ENCODE measurements at regions not wholly inside any gene's neighbourhood (a gene's known extent, or its start where the extent isn't known, plus 50 kb on each side); places are given as distances from the start of the nearest gene placed in this dataset.

DNA sequence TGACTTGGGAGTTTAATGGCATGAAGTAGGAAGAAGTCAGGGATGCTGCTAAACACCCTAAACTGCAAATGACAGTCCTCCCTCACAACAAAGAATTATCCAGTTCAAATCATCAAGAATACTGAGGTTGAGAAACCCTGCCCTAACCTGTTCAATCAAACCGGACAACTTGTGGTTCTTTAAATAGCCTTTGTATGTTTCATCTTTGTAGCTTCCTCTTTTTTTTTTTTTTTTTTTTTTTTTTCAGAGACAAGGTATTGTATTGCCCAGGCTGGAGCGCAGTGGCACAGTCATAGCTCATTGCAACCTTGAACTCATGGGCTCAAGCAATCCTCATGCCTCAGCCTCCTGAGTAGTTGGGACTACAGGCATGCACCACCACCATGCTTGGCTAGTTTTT is 52.5 kb upstream of the TTC29 start:
- DNase-seq (ENCODE audit: low spot score), result no peak
- intact Hi-C loops (cut with DNase I), result no loop called here

DNA sequence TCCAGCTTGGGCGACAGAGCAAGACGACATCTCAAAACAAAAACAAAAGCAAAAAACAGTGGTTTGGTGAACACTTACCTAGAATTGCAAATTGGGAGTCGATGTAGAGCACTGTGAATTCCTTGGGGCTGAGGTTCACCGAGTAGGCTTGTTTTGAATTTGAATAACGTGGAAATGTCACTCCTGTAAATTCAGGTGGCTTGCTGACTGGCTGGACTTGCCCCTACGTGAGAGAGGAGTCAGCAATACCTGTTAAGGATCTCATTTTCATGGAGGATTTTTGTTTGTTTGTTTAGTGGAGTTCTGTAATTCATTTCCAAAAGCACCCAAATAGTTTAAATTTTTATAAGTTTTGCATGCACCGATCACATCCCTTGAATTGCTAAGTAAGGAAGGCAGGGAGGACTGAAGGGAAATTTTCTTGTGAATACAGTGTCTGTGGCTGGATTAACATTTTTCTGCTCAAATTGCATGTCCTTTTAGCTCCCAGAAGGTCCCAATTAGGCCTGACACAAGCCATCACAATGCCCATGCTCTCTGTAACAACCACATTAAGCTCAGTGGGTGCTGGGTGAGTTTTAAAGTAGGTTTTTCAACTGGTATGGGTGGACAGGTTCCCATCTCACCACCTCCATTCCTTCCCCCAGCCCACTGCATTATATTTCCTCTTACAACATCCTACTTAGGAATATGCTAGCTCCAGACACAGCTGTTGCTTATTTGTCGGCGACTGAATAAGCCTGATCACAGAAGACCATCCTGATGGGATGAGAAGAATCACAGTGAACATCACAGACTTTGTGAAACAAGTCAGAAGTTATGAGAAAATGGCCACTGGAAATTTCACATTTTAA is 58.5 kb upstream of the TTC29 start:
- intact Hi-C loops (cut with DNase I), result no loop called here
- no peak for DNase-seq (ENCODE audit: low spot score)

DNA sequence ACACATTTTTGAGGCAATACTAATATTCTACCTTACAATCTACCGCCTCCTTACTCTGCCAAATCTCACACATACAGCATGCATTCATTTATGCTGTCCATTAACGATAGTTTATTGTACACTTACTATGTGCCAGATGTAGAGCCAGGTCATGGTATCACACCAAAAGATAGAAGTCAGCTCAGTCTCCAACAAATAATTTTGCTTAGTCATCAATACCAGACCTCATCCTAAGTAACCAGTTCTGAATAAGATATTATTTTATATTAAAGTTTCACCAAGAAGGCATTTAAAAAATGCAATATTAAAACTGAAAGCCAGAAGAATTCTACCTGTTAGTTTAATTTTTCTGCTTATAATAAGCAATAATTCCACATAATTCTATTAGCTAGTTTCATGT is 60.6 kb upstream of the TTC29 start:
- no peak for DNase-seq (ENCODE audit: low spot score)
- intact Hi-C loops (cut with DNase I), result no loop called here

DNA sequence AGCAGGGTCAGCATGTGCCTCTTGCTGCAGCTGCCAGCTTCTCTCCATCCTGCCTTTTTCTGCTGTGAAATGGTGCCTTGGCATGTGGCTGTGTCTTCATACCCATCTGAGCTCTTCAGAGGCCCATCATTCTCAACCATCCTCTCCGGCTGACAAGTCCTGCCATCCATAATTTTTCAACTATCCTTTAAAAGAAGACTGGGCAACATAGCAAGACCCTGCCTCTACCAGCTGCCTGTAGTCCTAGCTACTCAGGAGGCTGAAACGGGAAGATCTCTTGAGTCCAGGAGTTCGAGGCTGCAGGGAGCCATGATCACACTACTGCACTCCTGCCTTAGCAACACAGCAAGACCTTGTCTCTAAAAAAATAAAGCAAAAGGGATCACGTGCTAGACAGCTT is 64.2 kb upstream of the TTC29 start:
- DNase-seq (ENCODE audit: low spot score), result no peak
- intact Hi-C loops (cut with DNase I), result no loop called here

DNA sequence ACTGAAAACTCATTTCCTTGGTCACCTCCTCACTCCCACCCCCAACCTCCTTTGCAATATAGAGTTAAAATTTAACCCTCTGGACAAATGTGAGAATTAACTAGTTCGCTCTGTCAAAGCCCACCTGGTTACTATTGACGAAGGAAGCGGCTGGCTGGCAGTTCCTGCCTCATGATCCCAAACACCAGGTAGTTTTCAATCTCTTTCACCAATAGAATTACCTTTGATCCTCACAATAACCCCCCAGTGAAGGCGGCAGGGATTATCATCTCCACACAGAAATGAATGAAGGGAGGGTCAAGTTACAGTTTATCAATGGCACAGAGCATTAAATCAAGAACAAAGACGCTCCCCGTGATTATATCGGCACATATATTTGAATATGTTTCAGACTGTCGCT is 65.7 kb upstream of the TTC29 start:
- no peak for DNase-seq (ENCODE audit: low spot score)

DNA sequence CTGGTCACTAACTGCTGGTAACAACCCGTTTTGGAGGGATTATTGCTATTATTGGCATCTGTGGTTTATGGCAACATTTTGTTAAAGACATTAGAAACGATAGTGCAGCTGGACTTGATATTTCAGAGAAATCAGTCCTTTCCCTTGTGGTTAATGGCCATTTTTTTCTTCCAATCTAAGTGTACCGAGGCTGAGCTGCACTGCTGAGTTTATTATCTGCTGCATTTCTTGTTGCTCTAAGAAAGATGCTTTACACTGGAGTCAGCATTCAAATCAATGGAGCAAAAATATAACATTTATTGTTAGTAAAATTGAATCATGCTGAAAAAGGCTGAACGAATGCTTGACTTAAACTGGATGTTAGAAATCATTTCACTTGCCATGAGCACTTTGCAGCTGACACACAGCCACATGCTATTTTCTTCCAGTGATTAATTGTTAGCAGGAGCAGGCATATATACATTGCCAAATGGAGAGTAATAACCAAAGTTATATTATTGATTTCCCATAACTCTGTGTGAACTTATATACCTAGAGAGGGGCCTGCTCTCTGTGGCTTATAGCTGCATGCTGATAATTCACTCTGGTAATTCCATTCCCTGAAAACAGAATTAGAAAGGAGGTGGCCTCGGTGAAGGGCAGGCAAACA is 66.5 kb upstream of the TTC29 start:
- intact Hi-C loops (cut with DNase I), result no loop called here
- DNase-seq (ENCODE audit: low spot score), result no peak

More for the DNA sequence above, 65.7 kb upstream of the TTC29 start:
- intact Hi-C loops (cut with DNase I), result no loop called here

DNA sequence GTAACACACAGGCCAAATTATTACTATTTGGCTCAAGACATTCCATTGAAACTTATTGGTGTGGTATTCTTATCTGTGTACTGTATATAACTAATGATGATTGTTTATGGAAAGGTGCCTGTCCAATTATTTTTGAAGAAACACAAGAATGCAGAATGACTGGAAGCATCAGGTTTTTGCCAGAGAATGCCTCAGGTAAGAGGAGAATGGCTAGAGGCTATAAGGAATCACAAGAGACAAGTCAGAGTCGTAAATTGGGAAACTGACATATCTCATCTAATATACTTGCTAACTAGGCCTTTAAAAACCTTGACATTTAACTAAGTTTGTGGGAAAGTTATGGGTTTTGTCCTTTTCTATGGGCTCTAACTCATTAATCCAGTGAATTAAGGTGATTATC is 69.3 kb upstream of the TTC29 start:
- intact Hi-C loops (cut with DNase I), result no loop called here
- no peak for DNase-seq (ENCODE audit: low spot score)

DNA sequence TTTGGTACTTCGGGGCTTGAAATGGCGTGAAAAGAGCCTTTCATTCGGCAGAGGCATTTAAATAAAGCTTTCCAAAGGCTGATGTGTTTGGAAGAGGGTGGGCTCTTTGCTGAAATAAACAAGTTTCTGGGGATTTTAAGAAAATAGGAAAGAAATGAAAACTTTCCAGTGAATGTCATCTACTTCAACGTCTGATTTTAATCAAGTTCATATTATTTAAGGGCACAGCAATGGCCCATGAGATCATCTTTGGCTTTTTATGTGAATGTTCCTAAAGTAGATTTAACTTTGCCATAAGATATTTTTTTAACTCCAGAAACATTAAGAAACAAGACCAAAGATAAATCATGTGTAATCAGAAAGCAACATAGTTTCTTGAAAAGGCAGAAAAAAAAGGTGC is 69.8 kb upstream of the TTC29 start:
- intact Hi-C loops (cut with DNase I), result no loop called here
- no peak for DNase-seq (ENCODE audit: low spot score)

DNA sequence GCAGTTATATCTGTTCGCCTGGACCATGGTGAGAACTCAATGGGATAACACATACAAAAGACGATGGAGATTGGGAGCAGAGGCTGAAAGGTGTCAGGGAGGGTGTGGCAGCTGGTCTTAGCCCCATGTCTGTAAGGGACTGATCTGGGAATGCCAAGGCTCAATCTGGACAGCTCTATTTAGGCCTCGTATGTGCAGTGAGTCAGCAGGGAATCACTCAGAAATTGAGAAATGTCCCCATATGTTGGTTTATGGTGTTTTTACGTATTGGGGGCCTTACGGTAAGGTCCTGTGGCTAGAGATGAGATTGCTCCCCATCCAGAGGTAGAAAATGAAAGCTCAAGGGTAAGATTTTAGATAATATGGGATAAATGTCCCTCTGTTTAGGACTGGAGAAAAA is 71.4 kb upstream of the TTC29 start:
- DNase-seq (ENCODE audit: low spot score), result no peak
- intact Hi-C loops (cut with DNase I), result no loop called here

DNA sequence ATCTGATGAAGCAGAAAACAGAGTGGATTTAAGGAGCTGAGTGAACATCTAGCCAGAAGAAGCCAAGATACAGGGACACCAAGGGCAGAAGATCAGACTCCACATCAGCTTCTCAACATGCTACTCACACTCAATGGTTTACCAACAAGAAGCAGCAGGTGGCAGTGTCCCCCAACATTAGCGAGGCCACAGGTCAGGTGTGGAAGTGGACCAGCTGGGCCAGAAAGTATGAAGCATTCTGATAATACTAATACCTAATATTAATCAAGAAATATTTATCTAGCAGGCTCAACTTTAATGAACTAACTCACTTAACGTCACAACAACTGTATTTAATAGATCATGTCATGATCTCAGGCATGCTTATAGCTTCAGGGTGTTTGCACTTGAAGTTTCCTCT is 73.4 kb upstream of the TTC29 start:
- no peak for DNase-seq (ENCODE audit: low spot score)
- intact Hi-C loops (cut with DNase I), result loop anchor here (1.0 kb wide), 1 partner anchor 77 kb away; no protein-coding TSS in a partner anchor

DNA sequence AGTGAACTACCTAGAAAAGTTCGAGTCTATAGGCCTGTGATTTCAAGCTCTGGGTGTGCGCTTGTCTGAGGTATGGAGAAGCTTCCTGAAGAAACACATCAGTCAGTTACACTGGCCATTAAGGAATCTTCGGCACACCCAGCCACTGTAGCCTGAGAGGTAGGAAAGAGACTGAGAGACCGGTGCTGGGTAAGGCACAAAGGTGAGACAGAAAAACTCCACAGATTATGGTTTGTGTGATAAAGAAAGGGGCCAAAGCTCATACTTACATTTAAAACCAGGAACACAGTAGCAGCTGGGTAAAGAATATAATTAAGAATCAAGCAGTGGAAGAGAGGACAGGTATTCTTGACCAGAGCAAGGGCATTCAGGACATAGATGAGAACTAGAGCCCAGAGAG is 74.8 kb upstream of the TTC29 start:
- no peak for DNase-seq (ENCODE audit: low spot score)
- intact Hi-C loops (cut with DNase I), result loop anchor here (5.0 kb wide), 1 partner anchor 567 kb away; no protein-coding TSS in a partner anchor

DNA sequence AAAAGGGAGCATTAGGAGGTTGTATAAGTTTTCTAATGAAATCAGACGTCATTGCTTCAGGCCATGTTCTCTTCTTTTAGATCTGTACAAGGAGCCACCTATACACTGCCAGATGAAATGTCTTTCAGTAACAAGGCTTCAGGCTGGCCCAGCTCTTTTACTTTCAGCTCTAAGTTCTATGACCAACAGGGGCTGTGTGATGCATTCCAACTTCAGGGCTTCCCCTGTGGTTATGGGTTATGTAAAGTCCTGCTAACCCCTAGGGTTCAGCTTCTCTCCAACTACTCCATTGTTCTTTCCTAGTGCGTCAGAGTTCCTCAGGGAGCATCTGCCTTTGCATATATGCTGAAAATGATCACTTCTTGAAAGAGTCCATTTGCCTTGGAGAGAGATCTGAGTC is 79.4 kb upstream of the TTC29 start:
- intact Hi-C loops (cut with DNase I), result no loop called here
- no peak for DNase-seq (ENCODE audit: low spot score)

DNA sequence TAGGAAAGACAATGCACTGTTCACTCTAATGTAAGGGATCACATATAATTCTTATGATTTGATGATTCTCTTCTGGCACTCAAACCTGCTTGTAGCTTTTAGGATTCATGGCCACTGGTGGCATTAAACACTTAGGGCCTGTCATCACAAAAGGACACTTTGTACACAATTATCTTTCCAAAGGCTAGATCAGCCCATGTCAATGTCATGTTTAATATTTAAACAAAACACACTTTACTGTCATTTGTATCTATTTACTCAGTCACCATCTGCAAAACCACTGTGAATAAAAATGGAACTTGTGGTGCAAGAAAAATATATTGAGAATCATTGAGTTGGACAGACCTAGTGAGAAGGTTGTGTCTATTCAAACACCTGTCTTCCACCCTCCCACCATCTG is 83.6 kb upstream of the TTC29 start:
- DNase-seq (ENCODE audit: low spot score), result no peak
- intact Hi-C loops (cut with DNase I), result no loop called here

DNA sequence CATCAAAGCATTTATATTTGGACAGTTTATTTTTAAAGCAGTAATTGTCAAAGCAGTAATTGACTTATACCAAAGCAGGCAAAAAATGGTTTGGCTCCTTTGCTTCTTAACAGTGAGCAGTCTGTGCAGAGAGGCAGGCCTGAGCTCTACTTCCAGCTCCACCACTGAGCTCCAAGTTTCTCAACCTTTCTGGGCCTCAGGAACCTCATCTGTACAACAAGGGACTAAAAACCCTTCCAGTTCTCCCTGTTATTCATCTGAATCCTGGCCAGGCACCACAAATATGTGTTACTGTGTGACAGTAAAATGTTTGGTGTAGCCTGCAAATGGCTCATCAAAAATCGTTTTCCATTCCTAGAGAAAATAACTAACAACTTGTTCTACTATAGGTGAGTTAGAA is 88.7 kb upstream of the TTC29 start:
- intact Hi-C loops (cut with DNase I), result no loop called here

DNA sequence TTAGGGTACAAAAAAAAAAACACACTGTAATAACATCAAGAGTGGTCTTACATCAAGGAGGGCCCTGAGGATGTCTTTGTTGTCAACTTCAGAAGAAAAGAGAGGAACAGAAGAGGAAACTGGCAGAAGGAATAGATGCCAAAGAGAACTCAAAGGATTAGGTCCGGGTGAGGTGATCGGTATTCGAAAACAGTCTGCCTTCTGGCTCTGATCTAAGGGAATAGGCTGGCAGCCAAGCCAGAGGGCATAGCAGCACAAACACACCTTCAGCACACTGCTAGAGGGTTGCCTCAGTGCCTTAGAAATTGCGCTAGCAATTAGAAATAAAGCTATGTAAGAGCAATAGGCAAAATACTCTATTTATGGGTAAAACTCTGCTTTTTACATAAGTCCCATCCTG is 91.4 kb upstream of the TTC29 start:
- intact Hi-C loops (cut with DNase I), result no loop called here
- DNase-seq (ENCODE audit: low spot score), result no peak

More for the DNA sequence above, 88.7 kb upstream of the TTC29 start:
- DNase-seq (ENCODE audit: low spot score), result no peak

DNA sequence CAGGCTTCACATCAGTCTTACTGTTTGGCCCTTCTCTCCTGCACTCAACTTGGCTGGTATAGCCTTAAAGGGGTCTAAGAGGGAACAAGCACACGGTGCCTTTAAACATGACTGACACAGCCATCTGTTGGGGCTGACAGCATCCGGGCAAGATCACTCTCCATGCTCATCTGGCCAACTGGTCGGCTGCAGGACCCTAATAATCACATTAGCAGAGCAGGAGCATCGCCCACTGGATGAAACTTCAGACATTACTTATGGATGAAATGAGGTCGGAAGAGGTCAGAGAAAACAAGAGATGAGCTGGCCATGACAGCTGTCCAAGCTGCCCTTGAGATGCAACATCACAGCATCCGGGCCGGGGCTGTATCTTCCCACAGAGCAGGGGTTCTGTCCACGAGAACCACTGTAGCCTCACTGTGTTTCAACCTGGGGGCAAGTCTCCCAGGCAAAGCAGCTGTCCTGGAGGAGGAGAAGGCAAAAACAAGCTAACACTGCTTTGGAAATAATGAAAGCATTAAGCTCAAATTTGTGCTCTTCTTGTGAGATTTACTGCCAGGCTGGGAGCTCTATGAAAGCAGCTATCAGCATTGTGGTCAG is 94.4 kb upstream of the TTC29 start:
- DNase-seq (ENCODE audit: low spot score), result no peak
- intact Hi-C loops (cut with DNase I), result no loop called here

DNA sequence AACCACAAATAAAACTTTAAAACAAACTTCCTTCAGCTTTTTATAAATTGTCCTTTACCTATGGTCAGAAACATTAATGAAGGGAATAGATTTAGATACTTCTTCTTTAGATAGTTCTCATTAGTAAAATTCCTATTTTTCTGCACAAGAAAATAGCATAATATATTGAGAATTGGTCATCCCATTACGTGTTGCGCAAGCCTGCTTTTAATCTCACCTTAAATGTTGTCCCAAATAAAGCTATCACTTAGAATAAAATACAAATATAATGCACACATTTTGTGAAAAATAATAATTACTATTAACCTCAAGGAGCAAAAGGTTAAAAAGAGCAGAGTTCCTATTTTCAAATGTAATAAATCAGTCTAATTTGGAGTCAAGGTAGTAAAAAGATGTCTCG is 95.2 kb upstream of the TTC29 start:
- intact Hi-C loops (cut with DNase I), result no loop called here
- DNase-seq (ENCODE audit: low spot score), result no peak

DNA sequence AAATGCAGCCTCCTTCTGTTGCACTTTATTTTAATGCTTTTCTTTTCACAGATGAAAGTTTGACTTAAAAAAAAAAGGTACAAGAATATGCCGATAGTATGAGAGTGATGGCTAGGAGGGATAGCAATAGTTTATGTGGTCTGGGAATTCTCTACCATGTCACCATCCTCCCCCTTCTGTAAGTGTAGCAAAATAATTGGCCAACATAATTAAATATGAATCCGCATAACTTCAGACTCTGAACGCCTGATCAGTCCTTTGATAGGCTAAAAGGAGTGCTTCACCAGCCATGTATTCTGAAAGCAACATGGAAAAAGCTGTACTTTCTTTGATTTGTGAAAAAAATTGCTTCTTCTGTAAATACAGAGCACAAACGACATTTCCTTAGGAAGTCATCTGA is 95.7 kb upstream of the TTC29 start:
- intact Hi-C loops (cut with DNase I), result no loop called here
- no peak for DNase-seq (ENCODE audit: low spot score)

DNA sequence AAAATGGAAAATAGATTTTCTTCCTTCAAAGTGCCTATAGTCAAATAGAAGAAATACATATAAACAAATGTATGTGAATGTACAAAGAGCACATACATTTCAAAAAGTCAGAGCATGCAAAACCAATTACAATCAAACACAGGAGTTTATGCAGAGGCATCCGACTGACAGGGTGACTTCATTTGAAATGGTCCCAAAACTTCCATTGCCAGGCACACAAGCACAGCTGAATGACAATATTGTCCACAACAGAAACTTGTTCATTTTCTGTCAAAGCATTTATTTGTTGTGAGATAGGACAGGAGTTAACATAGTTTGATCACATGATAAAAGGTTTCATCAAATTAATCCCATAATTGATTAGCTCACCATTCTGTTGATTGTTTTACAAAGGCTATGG is 96.4 kb upstream of the TTC29 start:
- DNase-seq (ENCODE audit: low spot score), result no peak
- intact Hi-C loops (cut with DNase I), result no loop called here

DNA sequence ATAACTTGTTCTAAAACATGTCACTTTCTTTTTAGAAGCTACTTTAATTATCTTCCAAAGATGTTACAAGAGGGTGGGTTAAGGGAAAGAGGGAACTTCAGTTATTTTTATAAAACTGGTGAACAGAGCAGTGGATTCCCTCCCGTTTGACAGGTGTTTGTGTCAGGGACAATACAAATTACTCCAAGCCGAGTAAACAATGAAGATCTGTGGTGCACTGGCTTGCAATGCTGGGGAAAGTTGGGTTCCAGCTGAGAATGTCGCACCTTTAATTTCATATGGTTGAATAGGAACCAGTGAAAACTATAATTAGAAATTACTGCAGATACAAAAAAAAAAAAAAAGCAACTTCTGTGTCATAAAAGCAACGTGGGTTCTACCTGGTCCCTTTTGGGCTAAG is 98.6 kb upstream of the TTC29 start:
- intact Hi-C loops (cut with DNase I), result no loop called here
- no peak for DNase-seq (ENCODE audit: low spot score)

DNA sequence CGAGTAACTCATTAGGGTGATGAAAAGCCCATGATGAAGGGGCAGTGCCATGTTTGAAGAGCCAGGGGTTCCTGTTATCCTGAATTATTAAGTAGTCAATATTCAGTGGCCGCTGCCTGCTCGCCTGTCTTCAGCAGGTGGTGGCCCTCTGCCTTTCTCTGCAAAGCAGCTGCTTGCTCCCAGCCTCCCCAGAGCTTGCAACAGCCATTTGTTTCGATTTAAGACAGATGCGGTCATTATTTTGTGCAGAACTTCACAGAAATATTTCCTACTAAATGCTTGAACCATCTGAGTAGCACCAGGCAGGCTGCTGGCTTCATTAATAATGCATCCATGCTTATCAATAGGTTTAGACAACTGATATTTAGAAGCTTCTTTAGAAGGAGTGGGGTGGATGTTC is 104.3 kb upstream of the TTC29 start:
- no peak for DNase-seq (ENCODE audit: low spot score)
- intact Hi-C loops (cut with DNase I), result no loop called here
